OCI-LY1 (cell line): ENCODE measurements at regions not wholly inside any gene's neighbourhood (a gene's known extent, or its start where the extent isn't known, plus 50 kb on each side); places are given as distances from the start of the nearest gene placed in this dataset.

Source experiments
- H2AFZ ChIP-seq: fragments of 200-600 bp; sonication (generic), shearing (Covaris generic); 2 replicates; pipeline ENCODE4 v1.6.0; 2014; ENCODE audit warnings: antibody characterized with exemption, mild to moderate bottlenecking, low read length
- H3F3A ChIP-seq: fragments of 200-600 bp; sonication (generic), shearing (Covaris generic); 2 replicates; pipeline ENCODE4 v1.6.0; 2014; ENCODE audit warnings: mild to moderate bottlenecking, antibody characterized with exemption, low read length, moderate library complexity; ENCODE audit not compliant: insufficient read depth
- H3K27ac ChIP-seq: fragments of 200-600 bp; sonication (generic); 2 replicates; pipeline ENCODE4 v1.5.1; 2014; ENCODE audit warnings: low read length, mixed run types, mild to moderate bottlenecking, low read depth; ENCODE audit not compliant: poor library complexity, severe bottlenecking
- H3K27me3 ChIP-seq: fragments of 200-600 bp; sonication (generic); 2 replicates; pipeline ENCODE4 v1.6.0; 2014; ENCODE audit warnings: antibody characterized with exemption, mild to moderate bottlenecking, low read length, moderate library complexity; ENCODE audit not compliant: insufficient read depth
- H3K36me3 ChIP-seq: fragments of 200-600 bp; sonication (generic); 2 replicates; pipeline ENCODE4 v1.6.1; 2014; ENCODE audit warnings: mild to moderate bottlenecking, antibody characterized with exemption, low read length, moderate library complexity, mixed read lengths; ENCODE audit not compliant: insufficient read depth
- H3K4me1 ChIP-seq: fragments of 200-600 bp; sonication (generic); 2 replicates; pipeline ENCODE4 v1.5.1; 2014; ENCODE audit warnings: mild to moderate bottlenecking, low read length, moderate library complexity; ENCODE audit not compliant: insufficient read depth, severe bottlenecking
- H3K4me2 ChIP-seq: fragments of 200-600 bp; sonication (generic), shearing (Covaris generic); 2 replicates; pipeline ENCODE4 v1.6.1; 2014; ENCODE audit warnings: low read length
- H3K4me3 ChIP-seq: fragments of 200-600 bp; sonication (generic); 2 replicates; pipeline ENCODE4 v1.5.1; 2014; ENCODE audit warnings: low read length, low read depth, mild to moderate bottlenecking, mixed read lengths; ENCODE audit not compliant: poor library complexity, severe bottlenecking
- H3K79me2 ChIP-seq: fragments of 200-600 bp; shearing (Covaris generic); 2 replicates; pipeline ENCODE4 v1.6.1; 2016; ENCODE audit warnings: mixed run types, low read length, mixed read lengths; ENCODE audit not compliant: insufficient read depth
- H3K9ac ChIP-seq: fragments of 200-600 bp; sonication (generic), shearing (Covaris generic); 2 replicates; pipeline ENCODE4 v1.6.1; 2014; ENCODE audit warnings: mild to moderate bottlenecking, low read length, mixed read lengths
- H3K9me2 ChIP-seq: fragments of 200-600 bp; sonication (generic), shearing (Covaris generic); 2 replicates; pipeline ENCODE4 v1.6.1; 2014; ENCODE audit warnings: low read depth, mild to moderate bottlenecking, low read length, mixed read lengths
- H3K9me3 ChIP-seq: fragments of 200-600 bp; shearing (Covaris generic); 2 replicates; pipeline ENCODE4 v1.6.1; 2014; ENCODE audit warnings: low read length, mixed read lengths
- H4K20me1 ChIP-seq: fragments of 200-600 bp; sonication (generic), shearing (Covaris generic); 2 replicates; pipeline ENCODE4 v1.6.0; 2016; ENCODE audit warnings: mild to moderate bottlenecking, low read length; ENCODE audit not compliant: insufficient read depth
- CTCF ChIP-seq: fragments of 200-600 bp; sonication (generic), shearing (Covaris generic); IDR thresholded peaks from 2 replicates; pipeline ENCODE4 v1.5.1; 2017; ENCODE audit warnings: mild to moderate bottlenecking, antibody characterized with exemption, low read length, moderate library complexity, mixed read lengths
- EZH2 ChIP-seq: fragments of 200-600 bp; sonication (generic), shearing (Covaris generic); IDR thresholded peaks from 2 replicates; pipeline ENCODE4 v1.8.0; 2017; ENCODE audit warnings: borderline replicate concordance, mixed run types, mild to moderate bottlenecking, antibody characterized with exemption, low read length, moderate library complexity, mixed read lengths

GRCh38 chr18:44323125-44323524 is 357.6 kb upstream of the SETBP1 start:
- Histone ChIP-seq H3K79me2 (no peaks in the 10 kb centered on the region), H3K4me3 (no peak overlapping the region), H3K4me2 (no peak overlapping the region), H3K27ac (no peak overlapping the region), H3K4me1 (no peaks in the 10 kb centered on the region), H3K27me3 (no peaks in the 10 kb centered on the region), H3K9ac (no peak overlapping the region), H3K9me3 (no peaks in the 10 kb centered on the region), H3F3A (no peaks in the 10 kb centered on the region), H4K20me1 (no peaks in the 10 kb centered on the region), H2AFZ (no peak overlapping the region), H3K9me2 (no peaks in the 10 kb centered on the region), H3K36me3 (no peaks in the 10 kb centered on the region)
- TF ChIP-seq EZH2 (no peak), CTCF (no peak)

- H3K27me3 ChIP-seq: no peaks in the 10 kb centered on the region
- H3K27ac ChIP-seq: no peak overlapping the region
- no peaks in the 10 kb centered on the region for H3K9me2 ChIP-seq
- no peak overlapping the region for H3K9ac ChIP-seq
- H3F3A ChIP-seq: no peaks in the 10 kb centered on the region
- H2AFZ ChIP-seq: no peak overlapping the region
- no peak overlapping the region for H3K4me3 ChIP-seq
- H3K9me3 ChIP-seq: no peaks in the 10 kb centered on the region
- H3K36me3 ChIP-seq: no peaks in the 10 kb centered on the region
- no peaks in the 10 kb centered on the region for H3K4me1 ChIP-seq
- no peaks in the 10 kb centered on the region for H3K79me2 ChIP-seq
- TF ChIP-seq CTCF: no peak
- TF ChIP-seq EZH2: no peak
- H3K4me2 ChIP-seq: no peak overlapping the region
- H4K20me1 ChIP-seq: no peaks in the 10 kb centered on the region
Observed at GRCh38 chr18:44324361-44324760, 356.3 kb upstream of the SETBP1 start.

GRCh38 chr18:44325903-44326635 is 354.6 kb upstream of the SETBP1 start:
- Histone ChIP-seq H3K27me3 (no peaks in the 10 kb centered on the region), H3K9ac (no peak overlapping the region), H3K4me2 (no peak overlapping the region), H3K9me2 (no peaks in the 10 kb centered on the region), H2AFZ (no peak overlapping the region), H4K20me1 (no peaks in the 10 kb centered on the region), H3K27ac (no peak overlapping the region), H3F3A (no peaks in the 10 kb centered on the region), H3K36me3 (no peaks in the 10 kb centered on the region), H3K4me1 (no peaks in the 10 kb centered on the region), H3K4me3 (no peak overlapping the region), H3K9me3 (no peaks in the 10 kb centered on the region), H3K79me2 (no peaks in the 10 kb centered on the region)
- TF ChIP-seq EZH2: no peak
- peak; percentile 74 for TF ChIP-seq CTCF
